H1 (cell line): ENCODE measurements at regions not wholly inside any gene's neighbourhood (a gene's known extent, or its start where the extent isn't known, plus 50 kb on each side); places are given as distances from the start of the nearest gene placed in this dataset.

Experiments used
- BCL11A ChIP-seq, 2 experiments: IDR thresholded peaks; one replicate each; pipeline ENCODE4 v1.6.1; 2011; ENCODE audit warnings: low read depth in 2 of 2, low read length in 2 of 2, mild to moderate bottlenecking in 2 of 2
- EGR1 ChIP-seq: IDR thresholded peaks from 2 replicates; pipeline ENCODE4 v1.6.1; 2011; ENCODE audit warnings: low read depth, low read length, borderline replicate concordance
- SIN3A ChIP-seq, 2 experiments: IDR thresholded peaks in 1 of 2; conservative IDR thresholded peaks in 1 of 2; 2 replicates each; pipeline ENCODE4 v1.6.1; 2011 to 2012; ENCODE audit warnings: low read length in 2 of 2, improper control_type of control experiment in 1 of 2, low read depth in 1 of 2, mild to moderate bottlenecking in 1 of 2
- TF ChIP-seq, protein P1 (sequence below): IDR thresholded peaks from 2 replicates; pipeline ENCODE4 v1.6.1; 2011; ENCODE audit warnings: low read length, improper control_type of control experiment

DNA sequence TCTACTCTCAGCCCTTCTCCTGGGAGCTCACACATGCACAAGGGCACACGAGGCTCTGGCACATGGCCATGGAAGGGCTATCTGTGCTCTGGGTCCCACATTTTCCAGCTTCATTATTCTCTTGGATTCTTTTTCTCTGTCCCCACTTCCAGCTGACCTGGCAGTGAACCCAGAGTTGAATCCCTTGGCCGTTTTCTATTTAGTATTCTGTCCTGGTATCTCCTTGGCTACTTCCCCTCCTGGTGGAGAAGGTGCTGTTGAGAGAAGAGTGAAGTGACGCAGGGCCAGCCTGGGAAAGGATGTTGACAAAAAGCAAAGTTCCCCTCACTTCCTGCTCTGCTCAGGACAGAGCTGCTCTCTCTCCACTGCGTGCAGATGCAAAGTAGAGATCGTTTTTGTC, 303.1 kb downstream of the IRS2 start (continued):
- TF ChIP-seq, protein P1, sequence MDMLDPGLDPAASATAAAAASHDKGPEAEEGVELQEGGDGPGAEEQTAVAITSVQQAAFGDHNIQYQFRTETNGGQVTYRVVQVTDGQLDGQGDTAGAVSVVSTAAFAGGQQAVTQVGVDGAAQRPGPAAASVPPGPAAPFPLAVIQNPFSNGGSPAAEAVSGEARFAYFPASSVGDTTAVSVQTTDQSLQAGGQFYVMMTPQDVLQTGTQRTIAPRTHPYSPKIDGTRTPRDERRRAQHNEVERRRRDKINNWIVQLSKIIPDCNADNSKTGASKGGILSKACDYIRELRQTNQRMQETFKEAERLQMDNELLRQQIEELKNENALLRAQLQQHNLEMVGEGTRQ: no peak
- no peak for TF ChIP-seq SIN3A (conservative IDR thresholded peaks at IDR 0.05 in 1 of 2, IDR thresholded peaks at IDR 0.05 in 1 of 2; ENCODE audit: low read depth in 1 of 2, low read length in 2 of 2)
- no peak for TF ChIP-seq EGR1
- no peak for TF ChIP-seq BCL11A (IDR thresholded peaks at IDR 0.05; ENCODE audit: low read depth in 2 of 2, low read length in 2 of 2)
